IMR-90 (cell line): ENCODE measurements at regions not wholly inside any gene's neighbourhood (a gene's known extent, or its start where the extent isn't known, plus 50 kb on each side); places are given as distances from the start of the nearest gene placed in this dataset.
"Not testable (repeated sequence)": the region's sequence is repeated elsewhere in the genome, so short reads cannot be mapped to it uniquely, and the experiment has no call there.

Experiments used
- ATAC-seq: fragments of 200-7000 bp; cut with Tn5 transposase; 2 replicates; pipeline ENCODE4 v1.9.1; 2020; ENCODE audit warnings: low read depth, mild to moderate bottlenecking, moderate library complexity
- BruUV-seq: library from RNA; stranded (reverse); fragments of 400-500 nt; replicated peaks from 2 replicates; lab custom pipeline; 2021; lab: Mats Ljungman, UMichigan
- CTCF ChIA-PET: fragments of 300-600 bp; formaldehyde crosslinking; extraction: SDS; loops from one replicate; lab custom pipeline; 2021; ENCODE audit warnings: antibody characterized with exemption; lab: Yijun Ruan, JAX
- POLR2A ChIA-PET: fragments of 300-600 bp; sonication (Branson Sonifier 250); formaldehyde crosslinking; loops from one replicate; lab custom pipeline; 2022; ENCODE audit warnings: antibody characterized with exemption; ENCODE audit not compliant: unreplicated experiment; lab: Charles Lee
- DNase-seq: peaks from one replicate; pipeline ENCODE4 v3.0.0; 2013
- H2AFZ ChIP-seq: replicated peaks from 2 replicates; pipeline ENCODE3; 2013; ENCODE audit warnings: low read length, mild to moderate bottlenecking; ENCODE audit not compliant: poor library complexity
- H2AK5ac ChIP-seq: 2 replicates; pipeline ENCODE4 v1.6.1; 2013; ENCODE audit warnings: low read depth, low read length, inconsistent platforms
- H2AK9ac ChIP-seq: replicated peaks from 2 replicates; pipeline ENCODE3; 2013; ENCODE audit warnings: mild to moderate bottlenecking, low read depth, low read length, moderate library complexity; ENCODE audit not compliant: poor library complexity
- H2BK120ac ChIP-seq: 2 replicates; pipeline ENCODE4 v1.6.1; 2013; ENCODE audit warnings: low read depth, low read length, inconsistent platforms
- H2BK15ac ChIP-seq: 3 replicates; pipeline ENCODE4 v1.6.1; 2013; ENCODE audit warnings: low read depth, low read length, inconsistent platforms
- H2BK20ac ChIP-seq: 2 replicates; pipeline ENCODE4 v1.6.1; 2013; ENCODE audit warnings: low read depth, mild to moderate bottlenecking, inconsistent platforms, low read length, moderate library complexity
- H2BK5ac ChIP-seq: 2 replicates; pipeline ENCODE4 v1.6.1; 2013; ENCODE audit warnings: mild to moderate bottlenecking, low read depth, low read length, inconsistent platforms; ENCODE audit not compliant: poor library complexity, severe bottlenecking
- H3K14ac ChIP-seq: replicated peaks from 2 replicates; pipeline ENCODE4 v1.6.1; 2013; ENCODE audit warnings: low read depth, low read length, inconsistent platforms
- H3K18ac ChIP-seq: 2 replicates; pipeline ENCODE4 v1.6.1; 2013; ENCODE audit warnings: low read depth, low read length, control low read depth
- H3K23ac ChIP-seq: 2 replicates; pipeline ENCODE4 v1.6.1; 2013; ENCODE audit warnings: low read depth, low read length, inconsistent platforms
- H3K27ac ChIP-seq: 2 replicates; pipeline ENCODE4 v1.5.1; 2013; ENCODE audit warnings: mild to moderate bottlenecking, control low read depth, low read length; ENCODE audit not compliant: insufficient read depth
- H3K27me3 ChIP-seq: 2 replicates; pipeline ENCODE4 v1.6.1; 2013; ENCODE audit warnings: low read length; ENCODE audit not compliant: control insufficient read depth, insufficient read depth
- H3K36me3 ChIP-seq: 2 replicates; pipeline ENCODE4 v1.6.1; 2013; ENCODE audit warnings: low read length, mixed read lengths; ENCODE audit not compliant: control insufficient read depth, insufficient read depth
- H3K4ac ChIP-seq: 2 replicates; pipeline ENCODE4 v1.6.1; 2013; ENCODE audit warnings: low read depth, low read length, inconsistent platforms
- H3K4me1 ChIP-seq: 2 replicates; pipeline ENCODE4 v1.6.1; 2013; ENCODE audit warnings: low read length, mixed read lengths; ENCODE audit not compliant: control insufficient read depth, insufficient read depth
- H3K4me2 ChIP-seq: 2 replicates; pipeline ENCODE4 v1.6.1; 2013; ENCODE audit warnings: low read depth, mild to moderate bottlenecking, control low read depth, low read length, moderate library complexity
- H3K4me3 ChIP-seq: 2 replicates; pipeline ENCODE4 v1.5.1; 2013; ENCODE audit warnings: low read depth, mild to moderate bottlenecking, control low read depth, low read length, moderate library complexity; ENCODE audit not compliant: insufficient read depth
- H3K56ac ChIP-seq: 2 replicates; pipeline ENCODE4 v1.6.1; 2013; ENCODE audit warnings: low read length, inconsistent platforms; ENCODE audit not compliant: insufficient read depth; ENCODE audit errors: extremely low read depth
- H3K79me1 ChIP-seq, 2 experiments: 2 replicates each; pipeline ENCODE4 v1.6.1; 2013; ENCODE audit warnings: low read length in 2 of 2, inconsistent platforms in 1 of 2, low read depth in 1 of 2
- H3K9ac ChIP-seq: 2 replicates; pipeline ENCODE4 v1.6.1; 2013; ENCODE audit warnings: low read depth, low read length, control low read depth
- H3K9me1 ChIP-seq: 2 replicates; pipeline ENCODE4 v1.6.1; 2013; ENCODE audit warnings: low read length, inconsistent platforms; ENCODE audit not compliant: insufficient read depth
- H3K9me3 ChIP-seq: 2 replicates; pipeline ENCODE4 v1.6.1; 2013; ENCODE audit warnings: low read length; ENCODE audit not compliant: control insufficient read depth, insufficient read depth
- H4K20me1 ChIP-seq: 2 replicates; pipeline ENCODE4 v1.6.1; 2013; ENCODE audit warnings: low read length, inconsistent platforms; ENCODE audit not compliant: insufficient read depth
- H4K5ac ChIP-seq: 2 replicates; pipeline ENCODE4 v1.6.1; 2013; ENCODE audit warnings: mild to moderate bottlenecking, low read depth, low read length, control low read depth
- H4K8ac ChIP-seq, 2 experiments: 2 replicates each; pipeline ENCODE4 v1.6.1; 2013; ENCODE audit warnings: low read depth in 2 of 2, low read length in 2 of 2, control low read depth in 1 of 2, inconsistent platforms in 1 of 2
- H4K91ac ChIP-seq: 2 replicates; pipeline ENCODE4 v1.6.1; 2013; ENCODE audit warnings: low read depth, low read length, inconsistent platforms; ENCODE audit not compliant: insufficient read depth
- CHD1 ChIP-seq: IDR thresholded peaks from 2 replicates; pipeline ENCODE4 v1.6.1; 2012; ENCODE audit warnings: low read depth, low read length, improper control_type of control experiment
- ELK1 ChIP-seq: fragments of 150-350 bp; IDR thresholded peaks from 2 replicates; pipeline ENCODE4 v1.6.1; 2016; ENCODE audit warnings: low read depth, mild to moderate bottlenecking, low read length, moderate library complexity, borderline replicate concordance
- FOS ChIP-seq: fragments of 150-350 bp; IDR thresholded peaks from 2 replicates; pipeline ENCODE4 v1.6.1; 2016; ENCODE audit warnings: low read depth, low read length
- MAZ ChIP-seq: IDR thresholded peaks from 2 replicates; pipeline ENCODE4 v1.6.1; 2012; ENCODE audit warnings: low read depth, mild to moderate bottlenecking, low read length, improper control_type of control experiment, moderate library complexity, borderline replicate concordance
- NFE2L2 ChIP-seq: fragments of 150-350 bp; IDR thresholded peaks from 2 replicates; pipeline ENCODE4 v1.6.1; 2016; ENCODE audit warnings: low read depth, mild to moderate bottlenecking, low read length
- SMC3 ChIP-seq: fragments of 150-350 bp; IDR thresholded peaks from 2 replicates; pipeline ENCODE4 v1.6.1; 2016; ENCODE audit warnings: low read depth, mild to moderate bottlenecking, antibody characterized with exemption, low read length, moderate library complexity
- WGBS, 2 experiments: methylation state at CpG; one replicate each; pipeline versions ENCODE4 v1.1.5 to v1.1.7; 2013; ENCODE audit warnings: missing lambda C conversion rate in 2 of 2; ENCODE audit not compliant: insufficient read length in 1 of 2; ENCODE audit errors: extremely low coverage in 2 of 2; 5-methylcytosine and 5-hydroxymethylcytosine counted together
- dilution Hi-C: fragments of 300-500 bp; cut with HindIII; formaldehyde crosslinking; loops from one replicate; pipeline ENCODE4 v1.14.3; 2018; ENCODE audit warnings: low sequenced_read_pairs; ENCODE audit not compliant: unreplicated experiment
- in situ Hi-C: fragments of 300-500 bp; cut with MboI; formaldehyde crosslinking; loops from 3 replicates; pipeline ENCODE4 v1.14.3; 2019; ENCODE audit warnings: low sequenced_read_pairs, inconsistent platforms, mixed read lengths
- intact Hi-C: fragments of 100-400 bp; cut with micrococcal nuclease; formaldehyde crosslinking; loops from 2 replicates; pipeline ENCODE4 v1.10.0; 2022

GRCh38 chr4:19021617-19022016 is 1000.1 kb upstream of the LCORL start:
- no peak overlapping the region for H3K14ac ChIP-seq
- TF ChIP-seq FOS (no peak), NFE2L2 (no peak), CHD1 (no peak), ELK1 (no peak), SMC3 (no peak), MAZ (no peak)
- no peaks in the 10 kb centered on the region for H3K36me3 ChIP-seq
- H4K5ac ChIP-seq: no peak overlapping the region
- H4K8ac ChIP-seq: no peak overlapping the region
- H2AK9ac ChIP-seq: no peak overlapping the region
- H2BK120ac ChIP-seq: no peak overlapping the region
- no peak overlapping the region for H2BK20ac ChIP-seq
- H2AK5ac ChIP-seq: no peak overlapping the region
- no peak overlapping the region for H3K9ac ChIP-seq
- H2BK5ac ChIP-seq: no peak overlapping the region
- in situ Hi-C loops (no loop called here), intact Hi-C loops (no loop called here), dilution Hi-C loops (no loop called here)
- no TSS peak for BruUV-seq
- ATAC-seq (no peak), DNase-seq (no peak)
- no peak overlapping the region for H3K4ac ChIP-seq
- no peaks in the 10 kb centered on the region for H3K27me3 ChIP-seq
- ChIA-PET CTCF (no interaction called here), POLR2A (no interaction called here)
- H3K4me2 ChIP-seq: no peak overlapping the region
- no peak overlapping the region for H3K27ac ChIP-seq
- H3K9me3 ChIP-seq: no peaks in the 10 kb centered on the region
- H2AFZ ChIP-seq: no peak overlapping the region
- H3K56ac ChIP-seq: no peak overlapping the region
- no peaks in the 10 kb centered on the region for H3K9me1 ChIP-seq
- H3K4me1 ChIP-seq: no peaks in the 10 kb centered on the region
- no peak overlapping the region for H2BK15ac ChIP-seq
- no peak overlapping the region for H4K91ac ChIP-seq
- no peaks in the 10 kb centered on the region for H3K79me1 ChIP-seq
- H3K4me3 ChIP-seq: no peak overlapping the region
- no peaks in the 10 kb centered on the region for H4K20me1 ChIP-seq
- H3K23ac ChIP-seq: no peak overlapping the region
- no peak overlapping the region for H3K18ac ChIP-seq

DNA sequence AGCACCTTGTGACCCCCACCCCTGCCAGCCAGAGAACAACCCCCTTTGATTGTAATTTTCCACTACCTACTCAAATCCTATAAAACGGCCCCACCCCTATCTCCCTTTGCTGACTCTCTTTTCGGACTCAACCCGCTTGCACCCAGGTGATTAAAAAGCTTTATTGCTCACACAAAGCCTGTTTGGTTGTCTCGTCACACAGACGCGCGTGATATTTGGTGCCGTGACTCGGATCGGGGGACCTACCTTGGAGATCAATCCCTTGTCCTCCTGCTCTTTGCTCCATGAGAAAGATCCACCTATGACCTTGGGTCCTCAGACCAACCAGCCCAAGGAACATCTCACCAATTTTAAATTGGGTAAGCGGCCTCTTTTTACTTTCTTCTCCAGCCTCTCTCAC is 995.0 kb upstream of the LCORL start:
- H3K4me3 ChIP-seq, H4K5ac ChIP-seq, H2BK5ac ChIP-seq, H2AK5ac ChIP-seq, H4K91ac ChIP-seq, H3K9ac ChIP-seq, H3K4ac ChIP-seq, CTCF ChIA-PET, POLR2A ChIA-PET, H2BK15ac ChIP-seq, H3K4me1 ChIP-seq, H3K27ac ChIP-seq, H2AFZ ChIP-seq, H2BK20ac ChIP-seq, H3K36me3 ChIP-seq, H2BK120ac ChIP-seq, DNase-seq, H3K9me3 ChIP-seq, H4K20me1 ChIP-seq, H2AK9ac ChIP-seq, intact Hi-C loops, ATAC-seq, BruUV-seq, H3K9me1 ChIP-seq, H4K8ac ChIP-seq, dilution Hi-C loops, H3K14ac ChIP-seq, H3K79me1 ChIP-seq, in situ Hi-C loops, H3K4me2 ChIP-seq, H3K18ac ChIP-seq, H3K27me3 ChIP-seq, H3K23ac ChIP-seq, H3K56ac ChIP-seq: not testable (repeated sequence)
- WGBS, 2 experiments: no CpG with 5 or more reads among the region's 11 CpGs
